IMR-90 (cell line): ENCODE measurements at regions not wholly inside any gene's neighbourhood (a gene's known extent, or its start where the extent isn't known, plus 50 kb on each side); places are given as distances from the start of the nearest gene placed in this dataset.

Source experiments
- ATAC-seq: fragments of 200-7000 bp; cut with Tn5 transposase; 2 replicates; pipeline ENCODE4 v1.9.1; 2020; ENCODE audit warnings: low read depth, mild to moderate bottlenecking, moderate library complexity
- BruUV-seq: library from RNA; stranded (reverse); fragments of 400-500 nt; replicated peaks from 2 replicates; lab custom pipeline; 2021; lab: Mats Ljungman, UMichigan
- CTCF ChIA-PET: fragments of 300-600 bp; formaldehyde crosslinking; extraction: SDS; loops from one replicate; lab custom pipeline; 2021; ENCODE audit warnings: antibody characterized with exemption; lab: Yijun Ruan, JAX
- POLR2A ChIA-PET: fragments of 300-600 bp; sonication (Branson Sonifier 250); formaldehyde crosslinking; loops from one replicate; lab custom pipeline; 2022; ENCODE audit warnings: antibody characterized with exemption; ENCODE audit not compliant: unreplicated experiment; lab: Charles Lee
- DNase-seq: peaks from one replicate; pipeline ENCODE4 v3.0.0; 2013
- H2AFZ ChIP-seq: replicated peaks from 2 replicates; pipeline ENCODE3; 2013; ENCODE audit warnings: low read length, mild to moderate bottlenecking; ENCODE audit not compliant: poor library complexity
- H2AK5ac ChIP-seq: 2 replicates; pipeline ENCODE4 v1.6.1; 2013; ENCODE audit warnings: low read depth, low read length, inconsistent platforms
- H2AK9ac ChIP-seq: replicated peaks from 2 replicates; pipeline ENCODE3; 2013; ENCODE audit warnings: mild to moderate bottlenecking, low read depth, low read length, moderate library complexity; ENCODE audit not compliant: poor library complexity
- H2BK120ac ChIP-seq: 2 replicates; pipeline ENCODE4 v1.6.1; 2013; ENCODE audit warnings: low read depth, low read length, inconsistent platforms
- H2BK15ac ChIP-seq: 3 replicates; pipeline ENCODE4 v1.6.1; 2013; ENCODE audit warnings: low read depth, low read length, inconsistent platforms
- H2BK20ac ChIP-seq: 2 replicates; pipeline ENCODE4 v1.6.1; 2013; ENCODE audit warnings: low read depth, mild to moderate bottlenecking, inconsistent platforms, low read length, moderate library complexity
- H2BK5ac ChIP-seq: 2 replicates; pipeline ENCODE4 v1.6.1; 2013; ENCODE audit warnings: mild to moderate bottlenecking, low read depth, low read length, inconsistent platforms; ENCODE audit not compliant: poor library complexity, severe bottlenecking
- H3K14ac ChIP-seq: replicated peaks from 2 replicates; pipeline ENCODE4 v1.6.1; 2013; ENCODE audit warnings: low read depth, low read length, inconsistent platforms
- H3K18ac ChIP-seq: 2 replicates; pipeline ENCODE4 v1.6.1; 2013; ENCODE audit warnings: low read depth, low read length, control low read depth
- H3K23ac ChIP-seq: 2 replicates; pipeline ENCODE4 v1.6.1; 2013; ENCODE audit warnings: low read depth, low read length, inconsistent platforms
- H3K27ac ChIP-seq: 2 replicates; pipeline ENCODE4 v1.5.1; 2013; ENCODE audit warnings: mild to moderate bottlenecking, control low read depth, low read length; ENCODE audit not compliant: insufficient read depth
- H3K27me3 ChIP-seq: 2 replicates; pipeline ENCODE4 v1.6.1; 2013; ENCODE audit warnings: low read length; ENCODE audit not compliant: control insufficient read depth, insufficient read depth
- H3K36me3 ChIP-seq: 2 replicates; pipeline ENCODE4 v1.6.1; 2013; ENCODE audit warnings: low read length, mixed read lengths; ENCODE audit not compliant: control insufficient read depth, insufficient read depth
- H3K4ac ChIP-seq: 2 replicates; pipeline ENCODE4 v1.6.1; 2013; ENCODE audit warnings: low read depth, low read length, inconsistent platforms
- H3K4me1 ChIP-seq: 2 replicates; pipeline ENCODE4 v1.6.1; 2013; ENCODE audit warnings: low read length, mixed read lengths; ENCODE audit not compliant: control insufficient read depth, insufficient read depth
- H3K4me2 ChIP-seq: 2 replicates; pipeline ENCODE4 v1.6.1; 2013; ENCODE audit warnings: low read depth, mild to moderate bottlenecking, control low read depth, low read length, moderate library complexity
- H3K4me3 ChIP-seq: 2 replicates; pipeline ENCODE4 v1.5.1; 2013; ENCODE audit warnings: low read depth, mild to moderate bottlenecking, control low read depth, low read length, moderate library complexity; ENCODE audit not compliant: insufficient read depth
- H3K56ac ChIP-seq: 2 replicates; pipeline ENCODE4 v1.6.1; 2013; ENCODE audit warnings: low read length, inconsistent platforms; ENCODE audit not compliant: insufficient read depth; ENCODE audit errors: extremely low read depth
- H3K79me1 ChIP-seq, 2 experiments: 2 replicates each; pipeline ENCODE4 v1.6.1; 2013; ENCODE audit warnings: low read length in 2 of 2, inconsistent platforms in 1 of 2, low read depth in 1 of 2
- H3K9ac ChIP-seq: 2 replicates; pipeline ENCODE4 v1.6.1; 2013; ENCODE audit warnings: low read depth, low read length, control low read depth
- H3K9me1 ChIP-seq: 2 replicates; pipeline ENCODE4 v1.6.1; 2013; ENCODE audit warnings: low read length, inconsistent platforms; ENCODE audit not compliant: insufficient read depth
- H3K9me3 ChIP-seq: 2 replicates; pipeline ENCODE4 v1.6.1; 2013; ENCODE audit warnings: low read length; ENCODE audit not compliant: control insufficient read depth, insufficient read depth
- H4K20me1 ChIP-seq: 2 replicates; pipeline ENCODE4 v1.6.1; 2013; ENCODE audit warnings: low read length, inconsistent platforms; ENCODE audit not compliant: insufficient read depth
- H4K5ac ChIP-seq: 2 replicates; pipeline ENCODE4 v1.6.1; 2013; ENCODE audit warnings: mild to moderate bottlenecking, low read depth, low read length, control low read depth
- H4K8ac ChIP-seq, 2 experiments: 2 replicates each; pipeline ENCODE4 v1.6.1; 2013; ENCODE audit warnings: low read depth in 2 of 2, low read length in 2 of 2, control low read depth in 1 of 2, inconsistent platforms in 1 of 2
- H4K91ac ChIP-seq: 2 replicates; pipeline ENCODE4 v1.6.1; 2013; ENCODE audit warnings: low read depth, low read length, inconsistent platforms; ENCODE audit not compliant: insufficient read depth
- BHLHE40 ChIP-seq: fragments of 150-350 bp; IDR thresholded peaks from 2 replicates; pipeline ENCODE4 v1.6.1; 2016; ENCODE audit warnings: mild to moderate bottlenecking, low read depth, low read length
- CEBPB ChIP-seq: IDR thresholded peaks from 2 replicates; pipeline ENCODE4 v1.6.1; 2012; ENCODE audit warnings: low read depth, low read length, improper control_type of control experiment
- FOS ChIP-seq: fragments of 150-350 bp; IDR thresholded peaks from 2 replicates; pipeline ENCODE4 v1.6.1; 2016; ENCODE audit warnings: low read depth, low read length
- MXI1 ChIP-seq: IDR thresholded peaks from 2 replicates; pipeline ENCODE4 v1.6.1; 2012; ENCODE audit warnings: low read depth, mild to moderate bottlenecking, low read length, moderate library complexity, borderline replicate concordance
- POLR2A ChIP-seq: IDR thresholded peaks from 2 replicates; pipeline ENCODE4 v1.6.1; 2012; ENCODE audit warnings: mild to moderate bottlenecking, low read depth, low read length
- RAD21 ChIP-seq: IDR thresholded peaks from 2 replicates; pipeline ENCODE4 v1.6.1; 2012; ENCODE audit warnings: low read length, improper control_type of control experiment
- RCOR1 ChIP-seq: IDR thresholded peaks from 2 replicates; pipeline ENCODE4 v1.6.1; 2012; ENCODE audit warnings: mild to moderate bottlenecking, low read length, improper control_type of control experiment; ENCODE audit not compliant: insufficient replicate concordance
- SMC3 ChIP-seq: fragments of 150-350 bp; IDR thresholded peaks from 2 replicates; pipeline ENCODE4 v1.6.1; 2016; ENCODE audit warnings: low read depth, mild to moderate bottlenecking, antibody characterized with exemption, low read length, moderate library complexity
- USF2 ChIP-seq: fragments of 150-350 bp; IDR thresholded peaks from 2 replicates; pipeline ENCODE4 v1.6.1; 2017; ENCODE audit warnings: mild to moderate bottlenecking, antibody characterized with exemption, low read length, low read depth
- WGBS, 2 experiments: methylation state at CpG; one replicate each; pipeline versions ENCODE4 v1.1.5 to v1.1.7; 2013; ENCODE audit warnings: missing lambda C conversion rate in 2 of 2; ENCODE audit not compliant: insufficient read length in 1 of 2; ENCODE audit errors: extremely low coverage in 2 of 2; 5-methylcytosine and 5-hydroxymethylcytosine counted together
- dilution Hi-C: fragments of 300-500 bp; cut with HindIII; formaldehyde crosslinking; loops from one replicate; pipeline ENCODE4 v1.14.3; 2018; ENCODE audit warnings: low sequenced_read_pairs; ENCODE audit not compliant: unreplicated experiment
- in situ Hi-C: fragments of 300-500 bp; cut with MboI; formaldehyde crosslinking; loops from 3 replicates; pipeline ENCODE4 v1.14.3; 2019; ENCODE audit warnings: low sequenced_read_pairs, inconsistent platforms, mixed read lengths
- intact Hi-C: fragments of 100-400 bp; cut with micrococcal nuclease; formaldehyde crosslinking; loops from 2 replicates; pipeline ENCODE4 v1.10.0; 2022
- TF ChIP-seq, protein P1 (sequence below): conservative IDR thresholded peaks from 2 replicates; pipeline ENCODE4 v1.5.1; 2012; ENCODE audit warnings: mild to moderate bottlenecking, low read depth, low read length, improper control_type of control experiment

GRCh38 chr3:66898155-66898554, 100.0 kb upstream of the KBTBD8 start:
- BruUV-seq = no TSS peak
- no peak for TF ChIP-seq CEBPB
- no peak for TF ChIP-seq SMC3
- TF ChIP-seq USF2 = no peak
- no peak for TF ChIP-seq BHLHE40
- TF ChIP-seq RAD21 = no peak
- no peak for TF ChIP-seq MXI1
- TF ChIP-seq FOS = no peak
- TF ChIP-seq, protein P1, sequence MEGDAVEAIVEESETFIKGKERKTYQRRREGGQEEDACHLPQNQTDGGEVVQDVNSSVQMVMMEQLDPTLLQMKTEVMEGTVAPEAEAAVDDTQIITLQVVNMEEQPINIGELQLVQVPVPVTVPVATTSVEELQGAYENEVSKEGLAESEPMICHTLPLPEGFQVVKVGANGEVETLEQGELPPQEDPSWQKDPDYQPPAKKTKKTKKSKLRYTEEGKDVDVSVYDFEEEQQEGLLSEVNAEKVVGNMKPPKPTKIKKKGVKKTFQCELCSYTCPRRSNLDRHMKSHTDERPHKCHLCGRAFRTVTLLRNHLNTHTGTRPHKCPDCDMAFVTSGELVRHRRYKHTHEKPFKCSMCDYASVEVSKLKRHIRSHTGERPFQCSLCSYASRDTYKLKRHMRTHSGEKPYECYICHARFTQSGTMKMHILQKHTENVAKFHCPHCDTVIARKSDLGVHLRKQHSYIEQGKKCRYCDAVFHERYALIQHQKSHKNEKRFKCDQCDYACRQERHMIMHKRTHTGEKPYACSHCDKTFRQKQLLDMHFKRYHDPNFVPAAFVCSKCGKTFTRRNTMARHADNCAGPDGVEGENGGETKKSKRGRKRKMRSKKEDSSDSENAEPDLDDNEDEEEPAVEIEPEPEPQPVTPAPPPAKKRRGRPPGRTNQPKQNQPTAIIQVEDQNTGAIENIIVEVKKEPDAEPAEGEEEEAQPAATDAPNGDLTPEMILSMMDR = no peak
- TF ChIP-seq POLR2A = no peak
- no peak for TF ChIP-seq RCOR1
- POLR2A ChIA-PET = no interaction called here

More at GRCh38 chr3:66898155-66898554, 100.0 kb upstream of the KBTBD8 start:
- dilution Hi-C loops (no loop called here), in situ Hi-C loops (no loop called here), intact Hi-C loops (no loop called here)
- Histone ChIP-seq H3K4me3 (no peak overlapping the region), H3K23ac (no peak overlapping the region), H2BK120ac (no peak overlapping the region), H4K91ac (no peak overlapping the region), H3K27me3 (no peaks in the 10 kb centered on the region), H2BK15ac (no peak overlapping the region), H2BK20ac (no peak overlapping the region), H3K56ac (no peak overlapping the region), H2BK5ac (no peak overlapping the region), H4K5ac (no peak overlapping the region), H3K9me3 (peaks cover 3% of the 10 kb centered on the region; the same call in 1 of the 2 replicates), H3K14ac (no peak overlapping the region), H2AFZ (no peak overlapping the region), H4K8ac (no peak overlapping the region), H3K36me3 (no peaks in the 10 kb centered on the region), H3K79me1 (no peaks in the 10 kb centered on the region), H3K9me1 (no peaks in the 10 kb centered on the region), H3K4me2 (no peak overlapping the region), H3K18ac (no peak overlapping the region), H3K9ac (no peak overlapping the region), H3K4ac (no peak overlapping the region), H3K4me1 (no peaks in the 10 kb centered on the region), H3K27ac (no peak overlapping the region), H2AK5ac (no peak overlapping the region), H2AK9ac (no peak overlapping the region), H4K20me1 (no peaks in the 10 kb centered on the region)
- ATAC-seq = no peak
- WGBS, 2 experiments = no CpG with 5 or more reads among the region's 6 CpGs
- CTCF ChIA-PET = no interaction called here
- no peak for DNase-seq
